ENCODE measurements at regions not wholly inside any gene's neighbourhood (a gene's known extent, or its start where the extent isn't known, plus 50 kb on each side); places are given as distances from the start of the nearest gene placed in this dataset.

DNA sequence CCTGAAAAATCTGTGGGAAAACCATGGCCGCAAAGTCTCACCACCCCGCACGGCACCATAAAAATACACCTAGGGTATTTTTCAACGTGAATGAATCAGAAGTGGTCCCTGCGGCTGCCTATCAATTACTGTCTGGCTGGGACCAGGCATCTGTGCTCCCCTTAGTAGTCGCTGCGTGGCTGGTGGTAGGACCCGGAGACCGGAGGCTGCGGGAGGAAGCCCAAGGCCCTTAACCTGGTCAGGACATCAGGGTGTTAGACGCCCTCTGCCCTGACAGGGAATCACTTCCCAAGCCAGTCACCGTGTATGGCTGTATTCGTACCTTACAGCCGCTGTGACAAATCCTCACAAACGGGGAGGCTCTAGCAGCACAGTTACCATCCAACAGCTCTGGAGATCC is 141.5 kb upstream of the PPP2R2D start:
- DNase-seq (ENCODE audit: low read depth), result no peak
- no peak overlapping the region for H3K4me3 ChIP-seq (ENCODE audit: low read depth, low read length)
- TF ChIP-seq, protein P1, sequence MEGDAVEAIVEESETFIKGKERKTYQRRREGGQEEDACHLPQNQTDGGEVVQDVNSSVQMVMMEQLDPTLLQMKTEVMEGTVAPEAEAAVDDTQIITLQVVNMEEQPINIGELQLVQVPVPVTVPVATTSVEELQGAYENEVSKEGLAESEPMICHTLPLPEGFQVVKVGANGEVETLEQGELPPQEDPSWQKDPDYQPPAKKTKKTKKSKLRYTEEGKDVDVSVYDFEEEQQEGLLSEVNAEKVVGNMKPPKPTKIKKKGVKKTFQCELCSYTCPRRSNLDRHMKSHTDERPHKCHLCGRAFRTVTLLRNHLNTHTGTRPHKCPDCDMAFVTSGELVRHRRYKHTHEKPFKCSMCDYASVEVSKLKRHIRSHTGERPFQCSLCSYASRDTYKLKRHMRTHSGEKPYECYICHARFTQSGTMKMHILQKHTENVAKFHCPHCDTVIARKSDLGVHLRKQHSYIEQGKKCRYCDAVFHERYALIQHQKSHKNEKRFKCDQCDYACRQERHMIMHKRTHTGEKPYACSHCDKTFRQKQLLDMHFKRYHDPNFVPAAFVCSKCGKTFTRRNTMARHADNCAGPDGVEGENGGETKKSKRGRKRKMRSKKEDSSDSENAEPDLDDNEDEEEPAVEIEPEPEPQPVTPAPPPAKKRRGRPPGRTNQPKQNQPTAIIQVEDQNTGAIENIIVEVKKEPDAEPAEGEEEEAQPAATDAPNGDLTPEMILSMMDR (IDR thresholded peaks at IDR 0.05; ENCODE audit: insufficient read depth, low read depth, low read length), result no peak

DNA sequence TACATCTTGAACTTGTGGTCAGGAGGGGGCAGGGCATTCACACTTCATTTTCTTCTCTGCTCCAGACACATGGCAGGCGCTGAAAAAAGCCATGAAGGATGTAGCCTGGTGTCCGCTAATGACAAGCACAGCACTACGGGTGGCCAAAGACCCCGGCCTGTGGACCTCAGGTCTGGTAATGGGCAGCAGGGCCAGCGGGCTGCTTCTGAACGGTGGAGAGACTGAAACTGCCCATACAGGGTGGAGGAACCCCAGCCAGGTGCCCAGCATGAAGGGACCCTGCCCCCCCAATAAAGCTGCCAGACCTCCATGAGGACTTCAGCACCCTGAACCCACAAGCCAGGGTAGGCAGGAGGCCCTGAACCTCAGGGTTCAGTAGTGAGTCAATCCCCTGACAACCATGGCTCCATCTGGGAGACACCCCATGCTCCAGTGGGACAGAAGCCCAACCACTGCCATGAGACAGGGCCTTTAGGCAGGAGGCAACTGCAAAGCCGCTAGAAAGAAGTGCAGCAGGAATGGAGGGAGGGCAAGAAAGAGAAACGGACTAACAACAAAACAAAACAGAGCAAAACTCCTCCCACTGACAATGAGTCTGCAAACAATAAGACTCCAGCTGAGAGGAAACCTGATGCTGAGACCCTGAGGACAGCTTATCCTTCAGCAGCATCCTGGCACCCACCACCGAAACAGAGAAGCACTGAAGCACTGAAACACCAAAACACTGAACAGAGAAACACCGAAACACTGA is 140.2 kb upstream of the PPP2R2D start:
- no peak overlapping the region for H3K4me3 ChIP-seq (ENCODE audit: low read depth, low read length)
- no peak for DNase-seq (ENCODE audit: low read depth)
- TF ChIP-seq, protein P1 (IDR thresholded peaks at IDR 0.05; ENCODE audit: insufficient read depth, low read depth, low read length), result no peak

DNA sequence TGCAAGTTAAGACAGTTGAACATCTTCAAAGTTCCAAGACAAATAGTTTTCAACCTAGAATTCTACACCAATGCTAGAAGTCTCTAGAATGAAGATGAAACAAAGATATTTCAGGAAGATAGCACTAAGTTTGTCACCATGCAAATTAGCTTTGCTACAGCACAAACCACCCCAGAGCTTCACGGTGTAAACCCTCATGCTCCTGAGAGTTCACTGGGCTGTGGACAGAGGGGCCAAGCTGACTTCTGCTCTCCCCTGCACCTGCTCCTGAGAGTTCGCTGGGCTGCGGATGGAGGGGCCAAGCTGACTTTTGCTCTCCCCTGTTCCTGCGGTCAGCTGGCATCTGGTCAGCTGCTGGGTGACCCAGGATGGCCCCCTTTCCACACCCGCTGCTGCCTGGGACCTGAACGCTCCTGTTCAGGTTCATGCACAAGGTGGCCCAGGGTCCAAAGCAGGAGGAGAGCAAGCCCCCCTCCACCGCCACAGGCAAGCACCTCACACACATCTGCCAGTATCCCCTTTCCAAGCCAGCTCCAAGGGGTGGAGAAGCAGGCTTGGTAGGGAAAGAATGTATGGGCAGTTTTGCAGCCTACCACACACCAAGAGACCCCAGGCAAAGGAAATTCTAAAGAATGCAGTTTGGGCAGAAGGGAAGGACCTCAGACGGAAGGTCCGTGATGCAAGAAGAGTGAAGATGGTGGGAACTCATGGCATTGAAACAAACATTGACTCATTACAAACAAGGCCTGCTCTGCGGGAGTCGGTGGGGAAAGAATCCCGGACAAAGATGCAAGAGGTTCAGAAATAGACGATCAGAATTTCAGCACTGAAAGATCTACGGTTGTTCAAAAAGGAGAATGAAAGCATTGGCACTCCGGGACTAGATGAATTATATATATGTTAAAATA is 137.8 kb upstream of the PPP2R2D start:
- no peak overlapping the region for H3K4me3 ChIP-seq (ENCODE audit: low read depth, low read length)
- TF ChIP-seq, protein P1 (IDR thresholded peaks at IDR 0.05; ENCODE audit: insufficient read depth, low read depth, low read length), result no peak
- DNase-seq (ENCODE audit: low read depth), result no peak

DNA sequence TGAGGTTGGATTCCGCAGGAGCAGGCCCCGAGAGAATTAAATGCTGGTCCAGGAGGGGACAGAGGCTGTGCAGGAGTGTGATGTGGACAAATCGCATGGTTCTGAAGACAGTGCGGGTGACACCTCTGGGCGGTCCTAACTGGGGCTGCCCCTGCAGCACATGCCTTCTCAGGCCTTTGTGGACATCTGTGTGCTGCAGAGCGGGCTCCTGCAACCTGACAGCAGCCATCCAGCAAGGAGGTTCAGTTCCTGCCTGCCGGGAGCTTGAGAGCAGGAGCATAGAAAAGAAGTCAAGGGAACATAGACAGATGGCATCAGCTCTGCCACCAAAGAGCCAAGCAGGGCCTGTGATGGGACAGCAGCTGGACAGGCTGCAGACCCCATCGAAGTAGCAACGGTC is 135.9 kb upstream of the PPP2R2D start:
- H3K4me3 ChIP-seq (ENCODE audit: low read depth, low read length), result no peak overlapping the region
- TF ChIP-seq, protein P1 (IDR thresholded peaks at IDR 0.05; ENCODE audit: insufficient read depth, low read depth, low read length), result no peak
- DNase-seq (ENCODE audit: low read depth), result no peak

DNA sequence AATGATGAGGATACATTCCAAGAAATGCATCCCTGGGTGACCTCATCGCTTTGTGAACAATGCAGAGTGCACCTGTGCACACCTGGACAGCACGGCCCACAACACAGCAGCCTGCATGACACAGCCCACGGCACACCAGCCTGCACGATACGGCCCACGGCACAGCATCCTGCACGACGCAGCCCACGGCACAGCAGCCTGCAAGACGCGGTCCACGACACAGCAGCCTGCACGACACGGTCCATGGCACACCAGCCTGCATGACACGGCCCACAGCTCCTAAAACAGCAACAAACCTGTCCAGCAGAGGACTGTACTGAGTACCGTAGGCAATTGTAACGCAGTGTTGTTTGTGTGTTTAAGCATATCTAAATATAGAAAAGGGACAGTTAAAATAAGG is 134.7 kb upstream of the PPP2R2D start:
- no peak overlapping the region for H3K4me3 ChIP-seq (ENCODE audit: low read depth, low read length)
- no peak for DNase-seq (ENCODE audit: low read depth)
- TF ChIP-seq, protein P1 (IDR thresholded peaks at IDR 0.05; ENCODE audit: insufficient read depth, low read depth, low read length), result no peak

DNA sequence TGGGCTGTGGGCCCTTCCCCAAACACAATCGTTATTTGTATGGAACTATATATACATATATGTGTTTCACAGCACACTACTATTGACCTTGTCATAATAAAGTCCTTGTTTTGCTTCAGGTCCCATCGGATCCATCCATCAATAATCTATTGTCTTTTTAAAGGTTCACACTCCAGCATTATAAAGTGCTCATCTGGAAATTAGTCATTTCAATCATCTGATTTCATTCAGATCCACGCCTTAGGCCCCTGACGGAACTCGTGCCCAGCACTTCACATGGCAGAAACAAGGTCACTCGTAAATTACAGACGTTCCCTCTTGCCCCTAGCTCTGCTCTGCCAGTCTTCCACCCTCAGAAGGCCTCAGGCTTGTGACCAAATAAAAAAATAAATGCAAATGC is 133.1 kb upstream of the PPP2R2D start:
- DNase-seq (ENCODE audit: low read depth), result no peak
- TF ChIP-seq, protein P1 (IDR thresholded peaks at IDR 0.05; ENCODE audit: insufficient read depth, low read depth, low read length), result no peak

More for the DNA sequence above, 133.1 kb upstream of the PPP2R2D start:
- no peak overlapping the region for H3K4me3 ChIP-seq (ENCODE audit: low read depth, low read length)

All from fibroblast of villous mesenchyme (primary cell).